MM.1S (cell line): ENCODE measurements at regions not wholly inside any gene's neighbourhood (a gene's known extent, or its start where the extent isn't known, plus 50 kb on each side); places are given as distances from the start of the nearest gene placed in this dataset.

Experiments used
- CTCF ChIP-seq: fragments of 300-600 bp; sonication (generic); IDR thresholded peaks from 2 replicates; pipeline ENCODE4 v1.5.1; 2016; ENCODE audit warnings: antibody characterized with exemption, low read length, mixed read lengths
- EZH2 ChIP-seq: fragments of 300-600 bp; sonication (generic); optimal IDR thresholded peaks from 2 replicates; pipeline ENCODE3; 2017; ENCODE audit warnings: low read depth, mild to moderate bottlenecking, antibody characterized with exemption, low read length, mixed read lengths
- EZH2phosphoT487 ChIP-seq: fragments of 300-600 bp; sonication (generic); IDR thresholded peaks from 2 replicates; pipeline ENCODE4 v1.6.1; 2018; ENCODE audit warnings: antibody characterized with exemption, low read length

GRCh38 chr14:104494483-104494882, 85.1 kb upstream of the C14orf180 start:
- TF ChIP-seq CTCF = no peak
- TF ChIP-seq EZH2 = no peak
- TF ChIP-seq EZH2phosphoT487 = no peak
